Nephron progenitor cell (in vitro differentiated cells): ENCODE measurements at regions not wholly inside any gene's neighbourhood (a gene's known extent, or its start where the extent isn't known, plus 50 kb on each side); places are given as distances from the start of the nearest gene placed in this dataset.

Source experiments
- DNase-seq: peaks from one replicate; pipeline ENCODE4 v3.0.0; 2021
- H3K27ac Mint-ChIP-seq: 2 replicates; pipeline ENCODE4 v1.8.0; 2021; ENCODE audit warnings: mild to moderate bottlenecking, moderate library complexity, mixed read lengths
- H3K27me3 Mint-ChIP-seq: 2 replicates; pipeline ENCODE4 v1.8.0; 2021; ENCODE audit warnings: mild to moderate bottlenecking, low read depth, mixed read lengths; ENCODE audit not compliant: poor library complexity
- H3K36me3 Mint-ChIP-seq: 2 replicates; pipeline ENCODE4 v1.8.0; 2021; ENCODE audit warnings: low read depth, mixed read lengths
- H3K4me1 Mint-ChIP-seq: 2 replicates; pipeline ENCODE4 v1.8.0; 2021; ENCODE audit warnings: mixed read lengths
- H3K4me3 Mint-ChIP-seq: 2 replicates; pipeline ENCODE4 v1.8.0; 2021; ENCODE audit warnings: mild to moderate bottlenecking, moderate library complexity, mixed read lengths
- H3K9me3 Mint-ChIP-seq: 2 replicates; pipeline ENCODE4 v1.8.0; 2021; ENCODE audit warnings: mild to moderate bottlenecking, moderate library complexity, mixed read lengths
- TF ChIP-seq, protein P1 (sequence below): fragments of 200-600 bp; sonication (generic); IDR thresholded peaks from 2 replicates; pipeline ENCODE4 v1.5.0; 2021; ENCODE audit warnings: antibody characterized with exemption

DNA sequence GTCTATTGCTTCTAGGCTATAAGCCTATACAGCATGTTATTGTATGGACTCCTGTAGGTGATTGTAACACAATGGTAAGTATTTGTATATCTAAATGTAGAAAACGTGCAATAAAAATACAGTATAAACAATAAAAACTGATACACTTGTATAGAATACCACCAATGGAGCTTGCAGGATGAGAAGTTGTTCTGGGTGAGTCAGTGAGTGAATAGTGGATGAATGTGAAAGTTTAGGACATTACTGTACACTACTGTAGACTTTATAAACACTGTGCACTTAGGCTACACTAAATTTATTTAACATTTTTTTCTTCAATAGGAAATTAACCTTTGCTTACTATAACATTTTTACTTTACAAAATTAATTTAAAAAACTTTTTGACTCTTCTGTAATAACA is 679.2 kb upstream of the ZNF804A start:
- Mint-ChIP-seq H3K27me3 (no peaks in the 10 kb centered on the region), H3K27ac (no peak overlapping the region), H3K4me1 (no peaks in the 10 kb centered on the region), H3K9me3 (peaks cover 5% of the 10 kb centered on the region), H3K4me3 (no peak overlapping the region), H3K36me3 (no peaks in the 10 kb centered on the region)
- TF ChIP-seq, protein P1, sequence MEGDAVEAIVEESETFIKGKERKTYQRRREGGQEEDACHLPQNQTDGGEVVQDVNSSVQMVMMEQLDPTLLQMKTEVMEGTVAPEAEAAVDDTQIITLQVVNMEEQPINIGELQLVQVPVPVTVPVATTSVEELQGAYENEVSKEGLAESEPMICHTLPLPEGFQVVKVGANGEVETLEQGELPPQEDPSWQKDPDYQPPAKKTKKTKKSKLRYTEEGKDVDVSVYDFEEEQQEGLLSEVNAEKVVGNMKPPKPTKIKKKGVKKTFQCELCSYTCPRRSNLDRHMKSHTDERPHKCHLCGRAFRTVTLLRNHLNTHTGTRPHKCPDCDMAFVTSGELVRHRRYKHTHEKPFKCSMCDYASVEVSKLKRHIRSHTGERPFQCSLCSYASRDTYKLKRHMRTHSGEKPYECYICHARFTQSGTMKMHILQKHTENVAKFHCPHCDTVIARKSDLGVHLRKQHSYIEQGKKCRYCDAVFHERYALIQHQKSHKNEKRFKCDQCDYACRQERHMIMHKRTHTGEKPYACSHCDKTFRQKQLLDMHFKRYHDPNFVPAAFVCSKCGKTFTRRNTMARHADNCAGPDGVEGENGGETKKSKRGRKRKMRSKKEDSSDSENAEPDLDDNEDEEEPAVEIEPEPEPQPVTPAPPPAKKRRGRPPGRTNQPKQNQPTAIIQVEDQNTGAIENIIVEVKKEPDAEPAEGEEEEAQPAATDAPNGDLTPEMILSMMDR = no peak
- DNase-seq = no peak

DNA sequence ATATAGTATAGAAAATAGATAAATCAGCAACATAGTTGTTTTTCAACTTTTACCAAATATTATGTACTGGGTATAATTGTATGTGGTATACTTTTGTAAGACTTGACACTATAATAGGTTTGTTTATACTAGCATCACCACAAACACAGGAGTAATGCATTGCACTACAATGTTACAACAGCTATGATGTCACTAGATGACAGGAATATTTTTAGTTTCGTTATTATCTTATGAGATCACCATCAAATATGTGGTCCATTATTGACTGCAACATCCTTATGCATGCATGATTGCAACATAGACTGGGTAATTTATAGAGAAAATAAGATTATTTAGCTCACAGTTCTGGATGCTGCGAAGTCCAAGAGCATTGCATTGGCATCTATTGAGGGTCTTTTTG is 678.4 kb upstream of the ZNF804A start:
- no peaks in the 10 kb centered on the region for H3K4me1 Mint-ChIP-seq
- H3K9me3 Mint-ChIP-seq = peaks cover 5% of the 10 kb centered on the region
- no peak overlapping the region for H3K27ac Mint-ChIP-seq
- TF ChIP-seq, protein P1 = no peak
- DNase-seq = no peak
- H3K4me3 Mint-ChIP-seq = no peak overlapping the region
- H3K36me3 Mint-ChIP-seq = no peaks in the 10 kb centered on the region
- no peaks in the 10 kb centered on the region for H3K27me3 Mint-ChIP-seq

GRCh38 chr2:183925281-183925680 is 673.0 kb upstream of the ZNF804A start:
- DNase-seq = no peak
- Mint-ChIP-seq H3K27ac (no peak overlapping the region), H3K27me3 (no peaks in the 10 kb centered on the region), H3K4me3 (no peak overlapping the region), H3K36me3 (no peaks in the 10 kb centered on the region), H3K4me1 (no peaks in the 10 kb centered on the region), H3K9me3 (no peaks in the 10 kb centered on the region)
- TF ChIP-seq, protein P1 = no peak

GRCh38 chr2:183926433-183926832 is 671.9 kb upstream of the ZNF804A start:
- Mint-ChIP-seq H3K27me3 (no peaks in the 10 kb centered on the region), H3K36me3 (no peaks in the 10 kb centered on the region), H3K4me1 (no peaks in the 10 kb centered on the region), H3K27ac (no peak overlapping the region), H3K9me3 (no peaks in the 10 kb centered on the region), H3K4me3 (no peak overlapping the region)
- no peak for DNase-seq
- TF ChIP-seq, protein P1 = no peak

DNA sequence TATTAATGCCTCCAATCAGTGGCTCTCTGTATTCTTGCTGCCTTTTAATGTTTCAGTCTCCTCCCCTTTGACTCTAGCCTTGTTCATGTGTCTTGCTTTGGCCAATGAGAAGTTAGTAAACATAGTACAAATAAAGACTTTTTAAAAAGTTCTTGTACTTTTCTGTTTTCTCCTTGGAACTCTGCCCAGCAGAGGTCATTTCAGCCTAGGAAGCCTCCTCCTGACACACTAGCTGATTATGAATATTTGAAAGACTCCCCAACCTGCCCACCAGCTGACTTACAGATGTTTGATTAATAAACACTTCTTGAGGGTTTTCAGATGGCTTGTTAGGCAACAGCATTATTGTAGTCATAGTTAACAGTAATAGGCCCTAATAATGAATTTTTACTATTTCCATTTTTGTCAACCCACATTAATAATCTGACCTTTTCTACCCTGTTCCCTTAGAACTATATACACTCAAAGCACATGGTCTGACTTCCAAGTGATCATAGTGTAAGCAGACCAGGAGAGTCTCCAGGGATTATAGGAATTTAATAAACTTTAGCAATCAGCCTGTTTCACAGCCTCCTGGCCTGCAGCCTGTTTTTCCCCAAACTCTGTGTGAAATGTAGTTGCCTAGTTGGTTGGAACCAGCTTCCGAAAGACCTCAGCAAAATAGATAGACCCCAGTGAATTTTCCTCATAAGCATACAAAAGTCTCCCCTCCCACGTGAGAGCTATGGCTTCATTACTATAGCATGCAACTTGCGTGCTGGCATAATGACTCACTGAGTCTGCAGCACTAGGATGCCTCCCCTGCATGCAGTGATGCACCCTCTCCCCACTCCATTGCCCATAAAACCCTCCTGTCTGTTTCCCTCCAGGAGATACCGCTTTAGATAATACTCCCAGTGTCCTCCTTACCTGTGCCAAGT is 670.7 kb upstream of the ZNF804A start:
- H3K27me3 Mint-ChIP-seq = no peaks in the 10 kb centered on the region
- H3K4me3 Mint-ChIP-seq = no peak overlapping the region
- H3K27ac Mint-ChIP-seq = no peak overlapping the region
- H3K4me1 Mint-ChIP-seq = no peaks in the 10 kb centered on the region
- TF ChIP-seq, protein P1 = no peak
- H3K9me3 Mint-ChIP-seq = no peaks in the 10 kb centered on the region
- no peaks in the 10 kb centered on the region for H3K36me3 Mint-ChIP-seq
- no peak for DNase-seq

DNA sequence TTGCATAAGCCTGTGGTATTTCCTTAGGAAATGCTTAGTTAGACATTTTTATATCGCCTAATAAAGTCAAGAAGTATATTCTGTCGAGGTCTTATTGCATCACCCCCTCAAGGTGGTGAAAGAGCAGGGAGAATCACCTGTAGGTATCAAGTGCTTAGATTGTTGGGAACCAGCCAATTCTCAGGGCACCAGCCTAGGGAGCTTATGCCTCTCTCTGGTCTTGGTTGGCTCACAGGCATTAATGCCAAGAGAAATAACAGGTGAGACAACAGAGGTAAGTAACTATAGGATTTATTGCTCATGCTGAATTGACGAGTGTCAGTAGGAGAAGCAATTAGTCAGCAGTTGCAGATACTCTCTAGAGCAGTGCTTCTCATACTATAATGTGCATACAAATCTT is 663.3 kb upstream of the ZNF804A start:
- peaks cover 9% of the 10 kb centered on the region for H3K9me3 Mint-ChIP-seq
- H3K36me3 Mint-ChIP-seq = no peaks in the 10 kb centered on the region
- TF ChIP-seq, protein P1 = no peak
- no peaks in the 10 kb centered on the region for H3K4me1 Mint-ChIP-seq
- no peaks in the 10 kb centered on the region for H3K27me3 Mint-ChIP-seq
- DNase-seq = no peak
- H3K4me3 Mint-ChIP-seq = no peak overlapping the region
- no peak overlapping the region for H3K27ac Mint-ChIP-seq
